ENCODE measurements at regions not wholly inside any gene's neighbourhood (a gene's known extent, or its start where the extent isn't known, plus 50 kb on each side); places are given as distances from the start of the nearest gene placed in this dataset.

GRCh38 chr5:118336468-118336867 is 651.9 kb downstream of the DTWD2 start:
- in situ Hi-C loops (cut with MboI): no loop called here
- ChIA-PET SMC1A (ENCODE audit: uncharacterized antibody, unreplicated experiment) (no interaction called here), RAD21 (ENCODE audit: unreplicated experiment) (no interaction called here), CTCF (no interaction called here), POLR2A (no interaction called here)
- H3K9me3 ChIP-seq (replicated peaks; ENCODE audit: control insufficient read depth, insufficient read depth, low read length): no peaks in the 10 kb centered on the region
- no peak overlapping the region for H3K27ac ChIP-seq (ENCODE audit: control insufficient read depth, insufficient read depth)
- no peaks in the 10 kb centered on the region for H3K27me3 ChIP-seq (replicated peaks in 1 of 2; ENCODE audit: control insufficient read depth in 2 of 2, insufficient read depth in 2 of 2, low read length in 1 of 2)
- H4K20me1 ChIP-seq (ENCODE audit: control insufficient read depth, insufficient read depth): no peaks in the 10 kb centered on the region
- H2AFZ ChIP-seq (ENCODE audit: control insufficient read depth, low read depth, low read length): no peak overlapping the region
- H3K36me3 ChIP-seq (ENCODE audit: control insufficient read depth in 2 of 2, insufficient read depth in 2 of 2, low read length in 1 of 2): no peaks in the 10 kb centered on the region
- H3K79me2 ChIP-seq (ENCODE audit: control insufficient read depth, insufficient read depth, low read length): no peaks in the 10 kb centered on the region
- no peak overlapping the region for H3K4me3 ChIP-seq
- ATAC-seq: no peak
- H3K4me2 ChIP-seq (ENCODE audit: control insufficient read depth, insufficient read depth): no peak overlapping the region
- TF ChIP-seq SMAD1 (IDR thresholded peaks at IDR 0.05; ENCODE audit: low read depth, partially characterized antibody) (no peak), BCLAF1 (IDR thresholded peaks at IDR 0.05) (no peak), RFX5 (IDR thresholded peaks at IDR 0.05; ENCODE audit: low read depth, low read length) (no peak), SREBF1 (IDR thresholded peaks at IDR 0.05; ENCODE audit: low read length) (no peak), STAT1 (conservative IDR thresholded peaks at IDR 0.05) (no peak), SP1 (IDR thresholded peaks at IDR 0.05; ENCODE audit: low read depth, low read length) (no peak), ZSCAN29 (IDR thresholded peaks at IDR 0.05) (no peak), RB1 (IDR thresholded peaks at IDR 0.05; ENCODE audit: borderline replicate concordance) (no peak), BACH1 (IDR thresholded peaks at IDR 0.05; ENCODE audit: borderline replicate concordance) (no peak)
- intact Hi-C loops (cut with micrococcal nuclease; ENCODE audit: unreplicated experiment): no loop called here
- no peak for FAIRE-seq
- BruUV-seq (replicated peaks): no TSS peak
- no peaks in the 10 kb centered on the region for H3K4me1 ChIP-seq (ENCODE audit: control insufficient read depth, insufficient read depth, low read length)
- DNase-seq (ENCODE audit: low read depth, low spot score): no peak
- no peak overlapping the region for H3K9ac ChIP-seq (ENCODE audit: control insufficient read depth, insufficient read depth, low read length)

All from GM12878 (cell line).